GM23248 (cell line): ENCODE measurements at regions not wholly inside any gene's neighbourhood (a gene's known extent, or its start where the extent isn't known, plus 50 kb on each side); places are given as distances from the start of the nearest gene placed in this dataset.

Experiments
- DNase-seq: peaks from one replicate; pipeline ENCODE4 v3.0.0-alpha.2; 2015
- H2AFZ ChIP-seq: fragments of 200-600 bp; sonication (generic); 2 replicates; pipeline ENCODE4 v1.6.1; 2016; ENCODE audit warnings: antibody characterized with exemption
- H3F3A ChIP-seq: fragments of 200-600 bp; sonication (generic); 2 replicates; pipeline ENCODE4 v1.6.1; 2016; ENCODE audit warnings: mild to moderate bottlenecking, antibody characterized with exemption, mixed run types; ENCODE audit not compliant: insufficient read depth
- H3K27ac ChIP-seq: fragments of 200-600 bp; sonication (generic); 2 replicates; pipeline ENCODE4 v1.5.1; 2016; ENCODE audit warnings: mild to moderate bottlenecking
- H3K27me3 ChIP-seq: fragments of 200-600 bp; sonication (generic); replicated peaks from 2 replicates; pipeline ENCODE4 v1.6.1; 2016; ENCODE audit warnings: mild to moderate bottlenecking; ENCODE audit not compliant: insufficient read depth
- H3K36me3 ChIP-seq: fragments of 200-600 bp; sonication (generic); 2 replicates; pipeline ENCODE4 v1.6.1; 2016; ENCODE audit warnings: low read depth, mild to moderate bottlenecking
- H3K4me1 ChIP-seq: fragments of 200-600 bp; sonication (generic); 2 replicates; pipeline ENCODE4 v1.6.1; 2016; ENCODE audit warnings: mild to moderate bottlenecking; ENCODE audit not compliant: insufficient read depth
- H3K4me2 ChIP-seq: fragments of 200-600 bp; sonication (generic); one replicate; pipeline ENCODE4 v1.6.1; 2016; ENCODE audit warnings: mild to moderate bottlenecking; ENCODE audit not compliant: unreplicated experiment
- H3K4me3 ChIP-seq: fragments of 200-600 bp; sonication (generic); 2 replicates; pipeline ENCODE4 v1.5.1; 2016; ENCODE audit warnings: mild to moderate bottlenecking
- H3K79me2 ChIP-seq: fragments of 200-600 bp; sonication (generic); 2 replicates; pipeline ENCODE4 v1.6.1; 2016; ENCODE audit warnings: mild to moderate bottlenecking; ENCODE audit not compliant: insufficient read depth
- H3K9ac ChIP-seq: fragments of 200-600 bp; sonication (generic); 2 replicates; pipeline ENCODE4 v1.6.1; 2016; ENCODE audit warnings: mild to moderate bottlenecking
- H3K9me2 ChIP-seq: fragments of 200-600 bp; sonication (generic); 2 replicates; pipeline ENCODE4 v1.6.1; 2016; ENCODE audit warnings: mixed run types, mild to moderate bottlenecking, moderate library complexity; ENCODE audit not compliant: insufficient read depth
- H3K9me3 ChIP-seq: fragments of 200-600 bp; sonication (generic); one replicate; pipeline ENCODE4 v1.6.1; 2017; ENCODE audit warnings: low read depth
- H4K20me1 ChIP-seq: fragments of 200-600 bp; sonication (generic); 2 replicates; pipeline ENCODE4 v1.6.0; 2016; ENCODE audit not compliant: insufficient read depth
- EZH2 ChIP-seq: fragments of 200-600 bp; sonication (generic); IDR thresholded peaks from 2 replicates; pipeline ENCODE4 v1.6.1; 2018; ENCODE audit warnings: antibody characterized with exemption, mild to moderate bottlenecking; ENCODE audit not compliant: insufficient read depth, poor library complexity, severe bottlenecking
- EZH2phosphoT487 ChIP-seq: fragments of 200-600 bp; sonication (generic); IDR thresholded peaks from 2 replicates; pipeline ENCODE4 v1.6.1; 2018; ENCODE audit warnings: antibody characterized with exemption, moderate library complexity, mild to moderate bottlenecking, low read depth; ENCODE audit not compliant: insufficient read depth
- WGBS, 2 experiments: methylation state at CpG; one replicate each; pipeline ENCODE4 v1.1.6; 2015 to 2017; ENCODE audit warnings: low lambda C conversion rate in 2 of 2, low coverage in 1 of 2; ENCODE audit errors: missing lambda C conversion rate in 2 of 2; 5-methylcytosine and 5-hydroxymethylcytosine counted together
- in situ Hi-C: fragments of 300-500 bp; cut with MboI; formaldehyde crosslinking; loops from 2 replicates; pipeline ENCODE4 v1.15.0; 2020

GRCh38 chr17:27403480-27404005 is 52.7 kb upstream of the KSR1 start:
- in situ Hi-C loops: no loop called here
- WGBS, 2 experiments: 94% methylated on average over 7 of the region's 7 CpGs
- Histone ChIP-seq H3K4me1 (peaks cover 6% of the 10 kb centered on the region), H3K27ac (no peak overlapping the region), H3F3A (no peaks in the 10 kb centered on the region), H3K27me3 (no peaks in the 10 kb centered on the region), H3K36me3 (no peaks in the 10 kb centered on the region), H3K9me3 (no peaks in the 10 kb centered on the region), H3K79me2 (no peaks in the 10 kb centered on the region), H3K9me2 (no peaks in the 10 kb centered on the region), H3K9ac (no peak overlapping the region), H4K20me1 (no peaks in the 10 kb centered on the region), H3K4me3 (no peak overlapping the region), H3K4me2 (no peak overlapping the region), H2AFZ (no peak overlapping the region)
- no peak for TF ChIP-seq EZH2phosphoT487
- TF ChIP-seq EZH2: no peak
- DNase-seq: no peak

- no peak overlapping the region for H3K4me3 ChIP-seq
- no peak for DNase-seq
- no peaks in the 10 kb centered on the region for H3K9me2 ChIP-seq
- H4K20me1 ChIP-seq: no peaks in the 10 kb centered on the region
- H3K79me2 ChIP-seq: no peaks in the 10 kb centered on the region
- H3K4me2 ChIP-seq: no peak overlapping the region
- H2AFZ ChIP-seq: no peak overlapping the region
- in situ Hi-C loops: no loop called here
- H3F3A ChIP-seq: no peaks in the 10 kb centered on the region
- H3K36me3 ChIP-seq: no peaks in the 10 kb centered on the region
- H3K27ac ChIP-seq: no peak overlapping the region
- no peak for TF ChIP-seq EZH2phosphoT487
- TF ChIP-seq EZH2: no peak
- peaks cover 12% of the 10 kb centered on the region for H3K4me1 ChIP-seq
- no peaks in the 10 kb centered on the region for H3K9me3 ChIP-seq
- no peaks in the 10 kb centered on the region for H3K27me3 ChIP-seq
- H3K9ac ChIP-seq: no peak overlapping the region
Measured at GRCh38 chr17:27404676-27405075, 51.6 kb upstream of the KSR1 start.
